PFSK-1 (cell line): ENCODE measurements at regions not wholly inside any gene's neighbourhood (a gene's known extent, or its start where the extent isn't known, plus 50 kb on each side); places are given as distances from the start of the nearest gene placed in this dataset.

ENCODE experiments used
- FOXP2 ChIP-seq: optimal IDR thresholded peaks from 2 replicates; pipeline ENCODE3; 2011; ENCODE audit warnings: borderline replicate concordance, control low read depth, inconsistent platforms; ENCODE audit not compliant: insufficient read depth; ENCODE audit errors: extremely low read length, extremely low read depth
- POLR2AphosphoS5 ChIP-seq: IDR thresholded peaks from 2 replicates; pipeline ENCODE4 v1.6.1; 2012; ENCODE audit warnings: low read depth, mild to moderate bottlenecking, control low read depth, low read length, moderate library complexity
- SIN3A ChIP-seq: IDR thresholded peaks from 2 replicates; pipeline ENCODE4 v1.6.1; 2012; ENCODE audit warnings: mild to moderate bottlenecking, low read length, moderate library complexity, borderline replicate concordance; ENCODE audit not compliant: insufficient read depth
- TAF1 ChIP-seq: IDR thresholded peaks from 2 replicates; pipeline ENCODE4 v1.6.1; 2012; ENCODE audit warnings: low read length, control low read depth, borderline replicate concordance; ENCODE audit not compliant: insufficient read depth
- TF ChIP-seq, protein P1 (sequence below), 2 experiments: IDR thresholded peaks; 2 replicates each; pipeline versions ENCODE4 v1.6.1 to v1.8.0; 2011 to 2012; ENCODE audit warnings: low read depth in 2 of 2, low read length in 2 of 2, control low read depth in 1 of 2, inconsistent platforms in 1 of 2, mild to moderate bottlenecking in 1 of 2, moderate library complexity in 1 of 2; ENCODE audit not compliant: insufficient read depth in 1 of 2

DNA sequence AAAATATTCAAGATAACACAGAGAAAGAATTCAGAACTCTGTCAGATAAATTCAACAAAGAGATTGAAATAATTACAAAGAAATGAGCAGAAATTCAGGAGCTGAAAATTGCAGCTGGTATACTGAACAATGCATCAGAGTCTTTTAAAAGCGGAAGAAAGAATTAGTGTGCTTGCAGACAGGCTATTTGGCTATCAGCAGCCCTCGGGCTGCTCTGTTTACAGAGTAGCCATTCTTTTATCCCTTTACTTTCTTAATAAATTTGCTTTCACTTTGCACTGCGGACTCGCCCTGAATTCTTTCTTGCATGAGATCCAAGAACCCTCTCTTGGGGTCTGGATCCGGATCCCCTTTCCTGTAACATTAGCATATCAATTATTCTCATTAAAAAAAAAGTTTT lies 1040.0 kb downstream of the SORCS3 start:
- TF ChIP-seq SIN3A (no peak), POLR2AphosphoS5 (no peak), TAF1 (no peak), FOXP2 (no peak)
- TF ChIP-seq, protein P1, sequence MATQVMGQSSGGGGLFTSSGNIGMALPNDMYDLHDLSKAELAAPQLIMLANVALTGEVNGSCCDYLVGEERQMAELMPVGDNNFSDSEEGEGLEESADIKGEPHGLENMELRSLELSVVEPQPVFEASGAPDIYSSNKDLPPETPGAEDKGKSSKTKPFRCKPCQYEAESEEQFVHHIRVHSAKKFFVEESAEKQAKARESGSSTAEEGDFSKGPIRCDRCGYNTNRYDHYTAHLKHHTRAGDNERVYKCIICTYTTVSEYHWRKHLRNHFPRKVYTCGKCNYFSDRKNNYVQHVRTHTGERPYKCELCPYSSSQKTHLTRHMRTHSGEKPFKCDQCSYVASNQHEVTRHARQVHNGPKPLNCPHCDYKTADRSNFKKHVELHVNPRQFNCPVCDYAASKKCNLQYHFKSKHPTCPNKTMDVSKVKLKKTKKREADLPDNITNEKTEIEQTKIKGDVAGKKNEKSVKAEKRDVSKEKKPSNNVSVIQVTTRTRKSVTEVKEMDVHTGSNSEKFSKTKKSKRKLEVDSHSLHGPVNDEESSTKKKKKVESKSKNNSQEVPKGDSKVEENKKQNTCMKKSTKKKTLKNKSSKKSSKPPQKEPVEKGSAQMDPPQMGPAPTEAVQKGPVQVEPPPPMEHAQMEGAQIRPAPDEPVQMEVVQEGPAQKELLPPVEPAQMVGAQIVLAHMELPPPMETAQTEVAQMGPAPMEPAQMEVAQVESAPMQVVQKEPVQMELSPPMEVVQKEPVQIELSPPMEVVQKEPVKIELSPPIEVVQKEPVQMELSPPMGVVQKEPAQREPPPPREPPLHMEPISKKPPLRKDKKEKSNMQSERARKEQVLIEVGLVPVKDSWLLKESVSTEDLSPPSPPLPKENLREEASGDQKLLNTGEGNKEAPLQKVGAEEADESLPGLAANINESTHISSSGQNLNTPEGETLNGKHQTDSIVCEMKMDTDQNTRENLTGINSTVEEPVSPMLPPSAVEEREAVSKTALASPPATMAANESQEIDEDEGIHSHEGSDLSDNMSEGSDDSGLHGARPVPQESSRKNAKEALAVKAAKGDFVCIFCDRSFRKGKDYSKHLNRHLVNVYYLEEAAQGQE (IDR thresholded peaks at IDR 0.05; ENCODE audit: insufficient read depth in 1 of 2, low read depth in 2 of 2, low read length in 2 of 2): no peak

DNA sequence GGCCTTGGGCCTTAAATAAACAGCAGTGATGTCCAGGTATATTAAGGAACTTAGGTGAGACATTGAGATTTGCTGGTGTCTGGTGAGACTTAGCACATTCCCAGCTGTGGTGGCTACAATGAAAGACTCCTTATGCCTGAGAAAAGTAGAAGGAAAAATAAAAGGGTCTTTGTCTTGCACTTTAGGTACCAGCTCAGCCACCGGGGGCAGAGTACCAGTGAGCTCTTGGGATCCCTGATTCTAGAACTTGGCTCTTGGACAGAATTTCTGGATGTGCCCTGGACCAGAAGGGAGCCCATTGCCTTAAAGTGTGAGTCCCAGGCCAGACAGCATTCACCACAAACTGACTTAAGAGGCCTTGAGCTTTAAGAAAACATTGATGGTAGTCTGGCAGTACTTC lies 1038.7 kb downstream of the SORCS3 start:
- TF ChIP-seq, protein P1 (IDR thresholded peaks at IDR 0.05; ENCODE audit: insufficient read depth in 1 of 2, low read depth in 2 of 2, low read length in 2 of 2): no peak
- no peak for TF ChIP-seq TAF1
- no peak for TF ChIP-seq SIN3A
- TF ChIP-seq FOXP2: no peak

DNA sequence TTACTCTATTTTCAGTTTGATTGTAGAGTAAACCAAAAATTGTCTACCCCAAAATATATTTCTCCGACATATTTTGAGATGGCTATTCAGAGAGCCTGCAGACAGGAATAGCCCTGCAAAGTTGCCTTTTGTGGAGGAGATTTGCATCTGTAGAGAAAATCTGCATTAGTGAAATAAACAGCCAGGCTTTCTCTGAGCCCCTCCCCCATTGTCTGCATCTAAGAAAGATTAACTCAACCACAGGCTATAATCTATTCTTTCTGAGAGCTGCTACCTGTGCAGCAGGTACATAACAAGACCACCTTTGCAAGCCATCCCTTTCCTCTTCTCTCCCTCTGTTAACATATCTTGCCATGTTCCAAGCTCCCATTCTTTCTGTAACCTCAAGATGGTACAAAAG lies 1034.2 kb downstream of the SORCS3 start:
- TF ChIP-seq, protein P1 (IDR thresholded peaks at IDR 0.05; ENCODE audit: insufficient read depth in 1 of 2, low read depth in 2 of 2, low read length in 2 of 2): no peak
- TF ChIP-seq TAF1: no peak
- no peak for TF ChIP-seq POLR2AphosphoS5
- TF ChIP-seq SIN3A: no peak
- no peak for TF ChIP-seq FOXP2

DNA sequence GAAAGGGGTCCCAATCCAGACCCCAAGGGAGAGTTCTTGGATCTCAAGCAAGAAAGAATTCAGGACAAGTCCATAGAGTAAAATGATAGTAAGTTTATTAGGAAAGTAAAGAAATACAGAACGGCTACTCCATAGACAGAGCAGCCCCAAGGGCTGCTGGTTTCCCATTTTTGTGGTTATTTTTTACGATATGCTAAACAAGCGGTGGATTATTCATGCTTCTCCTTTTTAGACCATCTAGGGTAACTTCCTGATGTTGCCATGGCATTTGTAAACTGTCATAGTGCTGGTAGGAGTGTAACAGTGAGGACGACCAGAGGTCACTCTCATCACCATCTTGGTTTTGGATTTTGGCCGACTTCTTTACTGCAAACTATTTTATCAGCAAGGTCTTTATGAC lies 1033.4 kb downstream of the SORCS3 start:
- TF ChIP-seq FOXP2 (no peak), TAF1 (no peak), SIN3A (no peak), POLR2AphosphoS5 (no peak)
- TF ChIP-seq, protein P1 (IDR thresholded peaks at IDR 0.05; ENCODE audit: insufficient read depth in 1 of 2, low read depth in 2 of 2, low read length in 2 of 2): no peak

DNA sequence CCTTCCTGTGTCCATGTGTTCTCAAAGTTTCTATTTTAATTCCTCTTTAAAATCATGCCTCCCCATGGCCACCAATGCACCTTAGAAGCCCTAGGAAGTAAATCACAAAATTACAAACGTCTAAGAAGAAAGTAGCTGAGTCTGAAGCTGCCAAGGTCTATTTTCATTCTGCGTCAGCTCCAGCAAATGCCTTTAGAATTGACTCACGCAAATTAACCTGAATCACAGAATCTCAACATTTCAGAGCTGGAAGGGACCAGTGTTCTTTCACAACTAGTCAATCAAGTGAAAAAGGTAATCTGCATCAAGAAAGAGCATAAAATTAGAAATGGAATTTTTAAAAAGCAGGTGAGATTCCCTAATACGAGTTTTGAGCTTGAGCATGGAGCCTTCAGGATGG lies 1017.6 kb downstream of the SORCS3 start:
- TF ChIP-seq SIN3A (no peak), POLR2AphosphoS5 (no peak), TAF1 (no peak), FOXP2 (no peak)
- TF ChIP-seq, protein P1 (IDR thresholded peaks at IDR 0.05; ENCODE audit: insufficient read depth in 1 of 2, low read depth in 2 of 2, low read length in 2 of 2): no peak
